Neuronal stem cell (in vitro differentiated cells): ENCODE measurements at regions not wholly inside any gene's neighbourhood (a gene's known extent, or its start where the extent isn't known, plus 50 kb on each side); places are given as distances from the start of the nearest gene placed in this dataset.

ENCODE experiments used
- DNase-seq: peaks from one replicate; pipeline ENCODE4 v3.0.0-alpha.2; 2013; ENCODE audit warnings: low spot score
- H2AFZ ChIP-seq: one replicate; pipeline ENCODE4 v1.6.1; 2013; ENCODE audit warnings: mild to moderate bottlenecking, low read length, inconsistent platforms
- H2AK5ac ChIP-seq: 2 replicates; pipeline ENCODE4 v1.6.1; 2013; ENCODE audit warnings: low read depth, mild to moderate bottlenecking, inconsistent platforms, low read length, moderate library complexity, mixed read lengths
- H2BK120ac ChIP-seq: 2 replicates; pipeline ENCODE4 v1.6.1; 2013; ENCODE audit warnings: low read depth, mild to moderate bottlenecking, inconsistent platforms, low read length, moderate library complexity, mixed read lengths
- H2BK12ac ChIP-seq: one replicate; pipeline ENCODE4 v1.6.1; 2013; ENCODE audit warnings: low read length, inconsistent platforms
- H2BK15ac ChIP-seq: 2 replicates; pipeline ENCODE4 v1.6.1; 2013; ENCODE audit warnings: mild to moderate bottlenecking, low read length, inconsistent platforms, mixed read lengths
- H2BK5ac ChIP-seq: one replicate; pipeline ENCODE4 v1.6.1; 2013; ENCODE audit warnings: inconsistent platforms, mild to moderate bottlenecking, low read length, moderate library complexity
- H3K14ac ChIP-seq: one replicate; pipeline ENCODE4 v1.6.1; 2013; ENCODE audit warnings: low read length, inconsistent platforms
- H3K18ac ChIP-seq: 2 replicates; pipeline ENCODE4 v1.6.1; 2013; ENCODE audit warnings: low read length, inconsistent platforms
- H3K23ac ChIP-seq: 2 replicates; pipeline ENCODE4 v1.6.1; 2013; ENCODE audit warnings: low read depth, mild to moderate bottlenecking, mixed read lengths, low read length, inconsistent platforms; ENCODE audit not compliant: poor library complexity
- H3K27ac ChIP-seq: replicated peaks from 3 replicates; pipeline ENCODE4 v1.5.1; 2013; ENCODE audit warnings: low read length, inconsistent platforms
- H3K27me3 ChIP-seq, 3 experiments: 2 replicates each; pipeline ENCODE4 v1.6.1; 2013; ENCODE audit warnings: low read length in 3 of 3, mild to moderate bottlenecking in 2 of 3, inconsistent platforms in 1 of 3, low read depth in 1 of 3, mixed read lengths in 1 of 3, moderate library complexity in 1 of 3; ENCODE audit not compliant: control insufficient read depth in 3 of 3, insufficient read depth in 3 of 3
- H3K36me3 ChIP-seq, 2 donors: replicated peaks in 1 of 2; 2 replicates each; pipeline ENCODE4 v1.6.1; 2013; ENCODE audit warnings: low read length in 2 of 2; ENCODE audit not compliant: control insufficient read depth in 2 of 2, insufficient read depth in 2 of 2
- H3K4ac ChIP-seq: 2 replicates; pipeline ENCODE4 v1.6.1; 2013; ENCODE audit warnings: inconsistent platforms, mild to moderate bottlenecking, low read length, moderate library complexity
- H3K4me1 ChIP-seq, 2 donors: 1 replicate in 1 of 2; 2 replicates in 1 of 2; pipeline ENCODE4 v1.6.1; 2013; ENCODE audit warnings: low read length in 2 of 2, low read depth in 1 of 2; ENCODE audit not compliant: control insufficient read depth in 2 of 2, insufficient read depth in 1 of 2
- H3K4me2 ChIP-seq: one replicate; pipeline ENCODE4 v1.6.1; 2013; ENCODE audit warnings: mild to moderate bottlenecking, low read length, inconsistent platforms; ENCODE audit not compliant: insufficient read depth, poor library complexity, severe bottlenecking
- H3K4me3 ChIP-seq, 2 donors: 2 replicates each; pipeline ENCODE4 v1.5.1; 2013; ENCODE audit warnings: low read length in 2 of 2, mild to moderate bottlenecking in 2 of 2, inconsistent platforms in 1 of 2, moderate library complexity in 1 of 2
- H3K79me1 ChIP-seq: one replicate; pipeline ENCODE4 v1.6.1; 2013; ENCODE audit warnings: low read depth, mild to moderate bottlenecking, inconsistent platforms, low read length, moderate library complexity
- H3K9ac ChIP-seq: one replicate; pipeline ENCODE4 v1.6.1; 2013; ENCODE audit warnings: mild to moderate bottlenecking, low read depth, low read length, inconsistent platforms; ENCODE audit not compliant: poor library complexity
- H3K9me3 ChIP-seq, 2 donors: replicated peaks in 1 of 2; 2 replicates each; pipeline versions ENCODE3 to v1.6.1; 2013; ENCODE audit warnings: low read length in 2 of 2, mild to moderate bottlenecking in 2 of 2, inconsistent platforms in 1 of 2, low read depth in 1 of 2, mixed read lengths in 1 of 2, moderate library complexity in 1 of 2; ENCODE audit not compliant: control insufficient read depth in 2 of 2, insufficient read depth in 1 of 2
- H4K8ac ChIP-seq: one replicate; pipeline ENCODE4 v1.6.1; 2013; ENCODE audit warnings: low read depth, mild to moderate bottlenecking, inconsistent platforms, low read length, moderate library complexity
- H4K91ac ChIP-seq: one replicate; pipeline ENCODE4 v1.6.1; 2013; ENCODE audit warnings: low read length, low read depth, mild to moderate bottlenecking, inconsistent platforms; ENCODE audit not compliant: poor library complexity
- WGBS, 2 donors: extraction: QIAGEN DNeasy Blood & Tissue Kit; methylation state at CpG; one replicate each; pipeline ENCODE4 v1.1.7; 2013; ENCODE audit warnings: missing lambda C conversion rate in 2 of 2, mixed read lengths in 1 of 2; ENCODE audit not compliant: insufficient read length in 2 of 2, insufficient replicate concordance in 1 of 2; ENCODE audit errors: extremely low coverage in 2 of 2; 5-methylcytosine and 5-hydroxymethylcytosine counted together

GRCh38 chr4:52366621-52367020 lies 292.5 kb downstream of the USP46 start:
- no peak overlapping the region for H2BK120ac ChIP-seq
- H3K27me3 ChIP-seq: peaks cover 0 to 7% (median 0%) of the 10 kb centered on the region in 3 experiments
- H3K36me3 ChIP-seq: no peaks in the 10 kb centered on the region
- H3K4ac ChIP-seq: no peak overlapping the region
- no peak overlapping the region for H3K4me3 ChIP-seq
- H3K4me1 ChIP-seq: no peaks in the 10 kb centered on the region
- H2AK5ac ChIP-seq: no peak overlapping the region
- no peaks in the 10 kb centered on the region for H3K79me1 ChIP-seq
- no peak overlapping the region for H3K4me2 ChIP-seq
- no peaks in the 10 kb centered on the region for H3K9me3 ChIP-seq
- no CpG with 5 or more reads among the region's 4 CpGs for WGBS, 2 donors
- H2BK15ac ChIP-seq: no peak overlapping the region
- H3K27ac ChIP-seq: no peak overlapping the region
- H2BK12ac ChIP-seq: no peak overlapping the region
- H2AFZ ChIP-seq: no peak overlapping the region
- DNase-seq: no peak
- H2BK5ac ChIP-seq: no peak overlapping the region
- H3K18ac ChIP-seq: no peak overlapping the region
- H3K14ac ChIP-seq: no peak overlapping the region
- no peak overlapping the region for H4K91ac ChIP-seq
- no peak overlapping the region for H4K8ac ChIP-seq
- no peak overlapping the region for H3K9ac ChIP-seq
- H3K23ac ChIP-seq: no peak overlapping the region

DNA sequence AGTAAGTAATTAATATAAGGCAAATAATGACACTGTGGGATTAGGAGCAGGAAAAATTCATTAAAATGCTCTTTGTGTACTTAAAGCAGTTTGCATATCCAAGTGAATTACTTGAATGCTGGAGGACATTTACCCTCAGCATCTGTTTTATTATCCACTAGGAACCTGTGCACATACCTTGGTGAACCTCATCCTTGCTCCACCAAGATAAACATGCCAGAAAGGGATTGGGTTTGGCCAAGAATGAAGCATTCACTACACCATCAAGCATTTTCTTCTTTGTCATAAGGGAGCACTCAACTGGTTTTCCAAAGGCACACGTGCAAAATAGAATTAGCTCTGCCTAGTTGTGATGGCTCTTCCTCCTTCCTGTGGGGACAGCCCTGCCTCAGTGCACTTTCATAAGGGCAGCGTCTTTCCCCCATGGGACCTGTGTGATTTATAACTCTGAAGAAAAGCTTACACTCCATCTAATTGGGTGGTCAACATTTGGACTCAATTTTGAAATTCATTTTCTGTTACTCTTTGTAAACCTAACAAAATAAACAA lies 291.7 kb downstream of the USP46 start:
- H3K27ac ChIP-seq: no peak overlapping the region
- H3K4me2 ChIP-seq: no peak overlapping the region
- H3K4me1 ChIP-seq: no peaks in the 10 kb centered on the region
- no peak overlapping the region for H3K4ac ChIP-seq
- no peak overlapping the region for H3K18ac ChIP-seq
- H3K23ac ChIP-seq: no peak overlapping the region
- H3K4me3 ChIP-seq: no peak overlapping the region
- no peak overlapping the region for H2BK15ac ChIP-seq
- no peaks in the 10 kb centered on the region for H3K79me1 ChIP-seq
- H2BK12ac ChIP-seq: no peak overlapping the region
- H3K27me3 ChIP-seq: peaks cover 0 to 7% (median 0%) of the 10 kb centered on the region in 3 experiments
- no peak overlapping the region for H2BK5ac ChIP-seq
- WGBS, 2 donors: no CpG with 5 or more reads among the region's 2 CpGs
- no peaks in the 10 kb centered on the region for H3K36me3 ChIP-seq
- no peak overlapping the region for H2AK5ac ChIP-seq
- H4K91ac ChIP-seq: no peak overlapping the region
- no peak overlapping the region for H2BK120ac ChIP-seq
- DNase-seq: no peak
- no peak overlapping the region for H3K9ac ChIP-seq
- H2AFZ ChIP-seq: no peak overlapping the region
- H3K9me3 ChIP-seq: no peaks in the 10 kb centered on the region
- no peak overlapping the region for H3K14ac ChIP-seq
- no peak overlapping the region for H4K8ac ChIP-seq

GRCh38 chr4:52368895-52369294 lies 290.2 kb downstream of the USP46 start:
- Histone ChIP-seq H3K36me3 (no peaks in the 10 kb centered on the region), H2BK5ac (no peak overlapping the region)
- no CpG with 5 or more reads among the region's 6 CpGs for WGBS, 2 donors

DNA sequence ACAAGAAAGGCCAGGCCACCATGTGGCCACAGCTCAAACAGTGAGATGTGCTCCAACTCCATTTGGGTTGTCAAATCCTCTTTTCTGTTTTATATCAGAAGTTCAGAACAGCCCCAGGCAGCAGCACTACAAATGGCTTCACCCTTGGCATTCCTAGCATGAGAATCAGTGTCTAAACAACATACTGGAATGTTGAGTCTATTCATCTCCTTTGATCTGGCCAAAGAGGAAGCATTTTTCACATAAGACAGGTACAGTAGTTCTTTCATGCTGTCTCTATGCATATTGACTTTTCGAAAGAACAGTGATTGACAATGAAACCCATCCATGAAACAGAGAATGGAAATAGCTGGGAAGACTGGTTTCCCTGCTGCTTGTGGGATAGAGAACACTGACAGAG lies 289.5 kb downstream of the USP46 start:
- H2BK120ac ChIP-seq: no peak overlapping the region
- no peak overlapping the region for H2AFZ ChIP-seq
- no peak overlapping the region for H3K27ac ChIP-seq
- no peak overlapping the region for H2AK5ac ChIP-seq
- H3K9ac ChIP-seq: no peak overlapping the region
- no peak overlapping the region for H4K91ac ChIP-seq
- no peaks in the 10 kb centered on the region for H3K36me3 ChIP-seq
- H2BK12ac ChIP-seq: no peak overlapping the region
- H3K79me1 ChIP-seq: no peaks in the 10 kb centered on the region
- H3K4me2 ChIP-seq: no peak overlapping the region
- H3K18ac ChIP-seq: no peak overlapping the region
- DNase-seq: no peak
- no peaks in the 10 kb centered on the region for H3K4me1 ChIP-seq
- H4K8ac ChIP-seq: no peak overlapping the region
- H3K4me3 ChIP-seq: no peak overlapping the region
- WGBS, 2 donors: no CpG with 5 or more reads among the region's 1 CpG
- no peak overlapping the region for H3K14ac ChIP-seq
- no peaks in the 10 kb centered on the region for H3K9me3 ChIP-seq
- no peak overlapping the region for H2BK5ac ChIP-seq
- H2BK15ac ChIP-seq: no peak overlapping the region
- no peak overlapping the region for H3K23ac ChIP-seq
- H3K27me3 ChIP-seq: peaks cover 0 to 7% (median 0%) of the 10 kb centered on the region in 3 experiments
- no peak overlapping the region for H3K4ac ChIP-seq

More at GRCh38 chr4:52368895-52369294, 290.2 kb downstream of the USP46 start:
- H2AK5ac ChIP-seq: no peak overlapping the region
- H4K91ac ChIP-seq: no peak overlapping the region
- no peak overlapping the region for H3K14ac ChIP-seq
- no peak overlapping the region for H2BK120ac ChIP-seq
- DNase-seq: no peak
- no peak overlapping the region for H4K8ac ChIP-seq
- no peak overlapping the region for H3K4ac ChIP-seq
- no peak overlapping the region for H2AFZ ChIP-seq
- H3K18ac ChIP-seq: no peak overlapping the region
- H3K27me3 ChIP-seq: peaks cover 0 to 7% (median 0%) of the 10 kb centered on the region in 3 experiments
- H3K4me2 ChIP-seq: no peak overlapping the region
- no peaks in the 10 kb centered on the region for H3K79me1 ChIP-seq
- no peak overlapping the region for H2BK15ac ChIP-seq
- H3K4me1 ChIP-seq: no peaks in the 10 kb centered on the region
- H3K23ac ChIP-seq: no peak overlapping the region
- no peak overlapping the region for H3K4me3 ChIP-seq
- no peaks in the 10 kb centered on the region for H3K9me3 ChIP-seq
- H2BK12ac ChIP-seq: no peak overlapping the region
- H3K27ac ChIP-seq: no peak overlapping the region
- H3K9ac ChIP-seq: no peak overlapping the region
